GM12875 (cell line): ENCODE measurements at regions not wholly inside any gene's neighbourhood (a gene's known extent, or its start where the extent isn't known, plus 50 kb on each side); places are given as distances from the start of the nearest gene placed in this dataset.

Experiments
- H3K4me3 ChIP-seq: one replicate; pipeline ENCODE4 v1.5.1; 2011; ENCODE audit warnings: low read depth, low read length, control low read depth
- TF ChIP-seq, protein P1 (sequence below): IDR thresholded peaks from 2 replicates; pipeline ENCODE4 v1.5.1; 2011; ENCODE audit warnings: low read depth, mild to moderate bottlenecking, control low read depth, inconsistent platforms, low read length, moderate library complexity, borderline replicate concordance; ENCODE audit not compliant: insufficient read depth

GRCh38 chr4:136442447-136442846 is 1089.8 kb downstream of the PCDH18 start:
- TF ChIP-seq, protein P1, sequence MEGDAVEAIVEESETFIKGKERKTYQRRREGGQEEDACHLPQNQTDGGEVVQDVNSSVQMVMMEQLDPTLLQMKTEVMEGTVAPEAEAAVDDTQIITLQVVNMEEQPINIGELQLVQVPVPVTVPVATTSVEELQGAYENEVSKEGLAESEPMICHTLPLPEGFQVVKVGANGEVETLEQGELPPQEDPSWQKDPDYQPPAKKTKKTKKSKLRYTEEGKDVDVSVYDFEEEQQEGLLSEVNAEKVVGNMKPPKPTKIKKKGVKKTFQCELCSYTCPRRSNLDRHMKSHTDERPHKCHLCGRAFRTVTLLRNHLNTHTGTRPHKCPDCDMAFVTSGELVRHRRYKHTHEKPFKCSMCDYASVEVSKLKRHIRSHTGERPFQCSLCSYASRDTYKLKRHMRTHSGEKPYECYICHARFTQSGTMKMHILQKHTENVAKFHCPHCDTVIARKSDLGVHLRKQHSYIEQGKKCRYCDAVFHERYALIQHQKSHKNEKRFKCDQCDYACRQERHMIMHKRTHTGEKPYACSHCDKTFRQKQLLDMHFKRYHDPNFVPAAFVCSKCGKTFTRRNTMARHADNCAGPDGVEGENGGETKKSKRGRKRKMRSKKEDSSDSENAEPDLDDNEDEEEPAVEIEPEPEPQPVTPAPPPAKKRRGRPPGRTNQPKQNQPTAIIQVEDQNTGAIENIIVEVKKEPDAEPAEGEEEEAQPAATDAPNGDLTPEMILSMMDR: no peak
- H3K4me3 ChIP-seq: no peak overlapping the region

DNA sequence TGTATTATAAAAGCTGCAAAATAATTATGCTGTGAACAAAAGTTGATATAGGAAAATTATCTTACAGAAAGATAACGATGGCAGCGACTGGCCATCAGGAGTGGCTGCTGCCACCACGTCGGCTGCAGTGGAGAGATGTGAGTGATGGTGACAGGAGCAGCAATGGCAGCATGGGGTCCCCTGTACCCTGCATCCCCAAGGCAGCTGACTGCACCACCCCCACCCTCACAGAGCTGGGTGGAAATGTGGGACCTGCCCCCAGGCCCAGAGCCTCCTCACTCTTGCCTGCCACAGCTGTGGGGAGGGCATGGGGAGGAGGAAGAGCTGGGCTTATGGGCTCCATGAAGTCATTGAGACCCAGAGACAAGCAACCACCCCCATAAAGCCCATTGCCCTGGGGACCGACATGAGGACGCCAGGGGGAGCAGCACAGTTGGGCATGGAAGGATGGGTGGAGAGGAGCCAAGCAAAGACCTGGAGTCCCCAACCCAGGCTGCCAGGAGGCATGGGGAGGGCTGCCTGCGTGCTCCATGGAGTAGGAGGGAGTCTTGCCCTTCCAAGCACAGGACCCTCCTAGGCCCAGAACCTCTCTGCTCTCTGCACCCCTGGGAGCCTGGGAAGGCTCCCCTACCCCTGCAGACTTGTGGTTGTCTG is 1090.5 kb downstream of the PCDH18 start:
- H3K4me3 ChIP-seq: no peak overlapping the region
- TF ChIP-seq, protein P1: no peak

GRCh38 chr4:136438645-136439044 is 1093.6 kb downstream of the PCDH18 start:
- TF ChIP-seq, protein P1: no peak
- H3K4me3 ChIP-seq: no peak overlapping the region

DNA sequence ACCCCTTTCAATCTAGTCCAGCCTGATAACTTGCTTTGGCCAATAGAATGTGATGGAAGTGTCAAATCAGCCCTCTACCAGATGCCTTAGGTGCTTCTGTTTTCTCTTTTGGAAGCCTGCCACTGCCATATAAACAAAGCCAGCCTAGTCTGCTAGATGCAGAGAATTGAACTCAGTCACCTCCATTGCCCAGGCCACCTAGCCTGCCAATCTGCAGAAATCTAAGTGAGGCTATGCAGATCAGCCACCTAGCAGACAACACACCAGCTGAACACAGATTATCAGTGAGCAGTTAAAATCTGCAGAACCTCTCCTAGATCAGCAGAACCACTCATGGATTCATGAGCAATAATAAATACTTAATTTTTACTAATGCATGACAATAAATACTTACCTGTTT is 1108.2 kb downstream of the PCDH18 start:
- TF ChIP-seq, protein P1: no peak
- no peak overlapping the region for H3K4me3 ChIP-seq

DNA sequence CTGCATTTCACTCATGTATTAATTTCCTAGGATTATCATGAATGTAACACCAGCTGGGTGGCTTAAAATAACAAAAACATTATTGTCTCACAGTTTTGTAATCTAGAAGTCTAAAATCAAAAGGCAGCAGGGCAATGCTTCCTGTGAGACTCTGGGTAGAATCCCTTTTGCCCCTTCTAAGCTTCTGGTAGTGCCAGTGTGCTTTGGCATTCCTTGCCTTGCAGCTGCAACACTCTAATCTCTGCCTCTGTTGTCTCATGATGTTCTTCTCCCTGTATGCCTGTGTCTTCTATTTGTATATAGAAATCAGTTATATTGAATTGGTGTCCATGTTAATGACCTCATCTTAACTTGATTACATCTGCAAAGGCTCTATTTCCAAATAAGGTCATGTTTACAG is 1117.3 kb downstream of the PCDH18 start:
- no peak overlapping the region for H3K4me3 ChIP-seq
- TF ChIP-seq, protein P1: no peak

DNA sequence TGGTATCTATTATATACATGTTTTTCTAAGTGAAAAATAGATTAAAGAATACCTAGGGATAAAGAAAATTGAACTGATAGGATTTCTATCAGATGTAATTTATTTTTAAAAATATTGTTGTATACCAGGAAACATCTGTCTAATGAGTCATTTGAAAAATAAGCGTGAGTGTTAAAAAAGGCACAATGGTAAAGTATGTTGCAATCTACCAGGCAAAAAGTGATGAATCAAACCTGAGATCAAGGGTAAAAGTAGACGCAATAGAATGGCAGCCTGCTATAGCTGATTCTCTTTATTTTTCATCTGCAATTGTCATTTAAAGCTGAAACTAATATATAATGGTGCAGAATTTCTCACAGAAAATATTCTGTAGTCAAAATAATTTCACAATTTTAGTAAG is 1119.6 kb downstream of the PCDH18 start:
- TF ChIP-seq, protein P1: no peak

GRCh38 chr4:136400829-136401228 is 1131.5 kb downstream of the PCDH18 start:
- no peak overlapping the region for H3K4me3 ChIP-seq
- TF ChIP-seq, protein P1: no peak

More for the DNA sequence above, 1119.6 kb downstream of the PCDH18 start:
- H3K4me3 ChIP-seq: no peak overlapping the region
